GM04504 (cell line): ENCODE measurements at regions not wholly inside any gene's neighbourhood (a gene's known extent, or its start where the extent isn't known, plus 50 kb on each side); places are given as distances from the start of the nearest gene placed in this dataset.
"Not testable (repeated sequence)": the region's sequence is repeated elsewhere in the genome, so short reads cannot be mapped to it uniquely, and the experiment has no call there.

Source experiments
- DNase-seq: peaks from one replicate; pipeline ENCODE4 v3.0.0-alpha.2; 2012; ENCODE audit warnings: low read depth

DNA sequence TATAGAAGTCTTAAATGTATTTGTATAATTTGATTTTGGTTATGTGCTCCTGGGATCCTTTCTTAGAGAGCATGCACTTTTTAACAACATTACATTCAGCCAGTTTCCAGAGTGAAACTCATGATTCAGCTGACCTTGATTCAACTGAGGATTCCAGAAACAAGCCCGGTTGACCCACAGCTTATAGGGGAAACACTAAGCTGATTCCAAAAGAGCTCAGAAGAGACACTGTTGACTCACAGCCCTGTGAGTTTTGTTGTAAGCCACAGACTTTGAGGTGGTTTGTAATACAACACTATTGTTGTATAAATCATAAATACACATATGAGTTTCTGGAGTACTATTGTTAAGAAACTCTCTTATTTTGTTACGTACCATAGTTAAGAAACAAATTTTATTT, 133.8 kb upstream of the MGAT4C start:
- no peak for DNase-seq

DNA sequence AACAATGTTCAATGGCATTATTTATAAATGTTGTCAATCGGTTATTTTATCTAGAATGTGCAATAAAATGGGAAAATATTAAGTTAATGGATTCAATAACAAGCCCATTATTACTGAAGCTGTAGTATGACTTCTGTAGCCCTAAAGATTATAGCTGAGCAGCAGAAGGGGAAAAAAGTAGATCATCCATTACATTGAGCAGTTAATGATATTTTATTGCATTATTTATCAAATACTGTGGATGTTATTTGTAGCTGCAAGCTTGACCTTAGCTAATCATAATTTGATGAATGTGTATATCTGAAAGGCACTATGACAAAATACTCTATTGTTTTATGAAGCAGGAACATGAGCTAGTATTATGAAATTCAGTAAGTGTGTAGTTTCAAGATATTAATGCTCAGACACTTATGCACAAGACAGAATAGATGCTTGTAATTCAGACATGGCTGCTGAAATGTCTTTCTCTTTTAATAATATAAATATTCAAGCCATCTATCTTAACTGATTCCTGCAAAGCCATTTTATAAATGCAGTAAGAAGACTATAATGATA, 131.5 kb upstream of the MGAT4C start:
- no peak for DNase-seq

DNA sequence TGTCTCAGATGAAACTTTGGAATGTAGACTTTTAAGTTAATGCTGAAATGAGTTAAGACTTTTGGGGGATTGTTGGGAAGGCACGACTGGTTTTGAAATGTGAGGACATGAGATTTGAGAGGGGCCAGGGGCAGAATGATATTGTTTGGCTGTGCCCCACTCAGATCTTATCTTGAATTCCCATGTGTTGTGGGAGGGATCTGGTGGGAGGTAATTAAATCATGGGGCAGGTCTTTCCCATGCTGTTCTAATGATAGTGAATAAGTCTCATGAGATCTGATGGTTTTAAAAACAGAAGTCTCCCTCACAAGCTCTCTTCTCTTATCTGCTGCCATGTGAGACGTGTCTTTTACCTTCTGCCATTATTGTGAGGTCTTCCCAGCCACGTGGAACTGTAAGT, 127.6 kb upstream of the MGAT4C start:
- not testable (repeated sequence) for DNase-seq

DNA sequence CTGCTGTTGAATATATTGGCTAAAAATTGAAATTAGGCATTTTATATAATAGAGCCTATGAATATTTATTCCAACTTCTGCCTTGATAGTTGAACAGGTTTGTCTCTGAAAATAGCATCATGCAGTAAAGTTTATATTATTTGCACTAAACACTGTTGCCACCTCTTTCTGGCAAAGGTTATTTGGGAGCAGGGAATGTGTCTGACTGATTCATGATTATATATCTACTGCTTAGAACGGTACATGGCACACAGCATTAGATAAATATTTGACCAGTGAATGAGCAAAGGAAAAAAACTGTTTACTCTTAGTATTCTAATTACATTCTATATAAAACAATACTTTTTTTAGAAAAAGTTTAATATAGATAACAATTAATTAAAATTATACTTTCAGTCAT, 123.1 kb upstream of the MGAT4C start:
- DNase-seq, result no peak

DNA sequence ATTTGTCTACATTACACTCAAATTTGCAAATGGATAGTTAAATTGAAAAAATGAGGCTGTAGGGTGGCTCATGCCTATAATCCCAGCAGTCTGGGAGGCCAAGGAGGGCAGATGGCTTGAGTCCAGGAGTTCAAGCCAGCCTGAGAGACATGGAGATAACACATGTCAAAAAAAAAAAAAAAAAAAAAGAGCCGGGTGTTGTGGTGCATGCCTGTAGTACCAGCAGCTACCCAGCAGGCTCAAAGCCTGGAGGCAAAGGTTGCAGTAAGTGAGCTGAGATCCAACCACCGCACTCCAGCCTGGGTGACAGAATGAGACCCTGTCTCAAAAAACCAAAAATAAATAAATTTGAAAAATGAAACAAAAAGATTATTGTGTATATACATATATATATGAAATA, 119.9 kb upstream of the MGAT4C start:
- DNase-seq, result no peak

DNA sequence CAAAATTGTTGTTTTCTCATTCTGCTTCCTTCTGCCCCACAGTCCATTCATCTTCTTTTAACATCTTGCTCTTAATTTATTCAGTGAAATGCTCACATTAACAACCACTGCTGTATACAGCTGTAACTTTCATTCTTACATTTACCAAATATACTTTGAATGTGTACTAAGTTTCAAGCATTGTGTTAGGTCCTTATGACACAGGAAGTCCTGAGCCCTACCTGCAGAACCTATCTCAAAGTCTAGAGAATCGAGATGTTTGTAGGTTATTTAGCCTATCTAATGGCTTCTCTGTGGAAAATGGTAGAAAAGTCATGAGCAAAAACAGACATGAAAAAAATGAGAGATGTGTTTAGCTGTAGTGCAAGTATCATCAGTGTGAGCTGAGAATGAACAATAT, 117.6 kb upstream of the MGAT4C start:
- no peak for DNase-seq

DNA sequence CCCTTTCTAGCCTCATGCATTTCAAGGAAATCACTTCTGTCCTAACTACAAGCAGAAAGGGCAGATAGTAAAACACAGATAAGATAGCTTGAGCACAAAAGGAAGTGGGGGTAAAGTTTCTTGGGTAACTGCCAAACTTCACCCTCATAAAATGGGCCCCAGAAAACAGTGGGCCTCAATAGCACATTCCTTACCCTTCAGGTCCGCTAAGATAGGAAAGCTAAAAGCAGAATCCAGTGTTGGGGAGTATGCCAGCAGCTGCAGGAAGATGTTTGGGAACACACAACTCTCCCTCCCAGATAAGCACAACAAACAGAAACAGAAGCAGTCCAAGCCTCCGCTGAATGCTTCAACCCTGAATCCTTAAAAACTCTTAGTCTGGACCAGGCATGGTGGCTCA, 110.9 kb upstream of the MGAT4C start:
- no peak for DNase-seq

DNA sequence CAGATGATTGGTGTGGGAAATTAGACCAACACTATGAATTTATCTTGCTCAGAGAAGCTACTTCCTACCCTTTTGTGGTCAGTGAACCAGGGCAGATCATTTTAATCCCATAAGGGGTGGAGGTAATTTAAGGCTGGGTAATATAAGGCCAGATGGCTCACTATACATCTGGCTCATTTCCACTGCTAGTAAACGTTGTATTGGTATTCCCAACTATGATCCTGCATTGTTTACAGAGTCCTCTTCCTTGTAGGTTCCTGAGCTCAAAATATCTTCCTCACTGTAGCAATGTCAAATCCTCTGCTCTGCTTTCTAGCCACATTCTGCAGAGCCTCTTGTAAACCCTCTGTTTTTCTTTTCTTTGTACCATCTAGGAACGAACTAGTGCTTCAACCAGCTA, 93.0 kb upstream of the MGAT4C start:
- DNase-seq, result no peak

DNA sequence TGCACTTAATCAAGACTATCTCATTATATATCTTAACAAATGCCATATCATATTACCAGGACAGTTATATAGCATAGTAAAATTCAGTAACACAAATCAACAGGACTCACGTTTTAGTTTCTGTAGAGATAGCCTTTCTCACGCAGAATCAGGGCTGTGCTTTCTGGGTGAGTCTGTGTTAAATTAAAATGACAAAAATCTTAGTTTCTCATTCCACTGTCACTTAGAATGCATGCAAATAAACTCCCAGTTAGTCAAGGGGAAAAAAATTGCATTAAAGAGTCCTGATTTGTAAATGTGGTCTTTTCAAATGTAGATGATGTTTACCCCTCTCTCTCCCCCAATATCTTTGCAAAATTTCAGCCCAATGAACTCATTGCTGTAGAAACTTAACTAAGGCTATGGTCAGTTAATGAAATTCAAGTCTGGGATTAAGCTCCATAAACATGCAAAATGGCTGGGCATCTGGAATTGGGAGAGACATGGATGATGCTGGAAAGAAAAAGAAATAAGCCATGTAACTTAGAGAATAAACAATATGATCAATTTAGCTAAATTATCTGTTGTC, 77.8 kb upstream of the MGAT4C start:
- DNase-seq, result no peak

DNA sequence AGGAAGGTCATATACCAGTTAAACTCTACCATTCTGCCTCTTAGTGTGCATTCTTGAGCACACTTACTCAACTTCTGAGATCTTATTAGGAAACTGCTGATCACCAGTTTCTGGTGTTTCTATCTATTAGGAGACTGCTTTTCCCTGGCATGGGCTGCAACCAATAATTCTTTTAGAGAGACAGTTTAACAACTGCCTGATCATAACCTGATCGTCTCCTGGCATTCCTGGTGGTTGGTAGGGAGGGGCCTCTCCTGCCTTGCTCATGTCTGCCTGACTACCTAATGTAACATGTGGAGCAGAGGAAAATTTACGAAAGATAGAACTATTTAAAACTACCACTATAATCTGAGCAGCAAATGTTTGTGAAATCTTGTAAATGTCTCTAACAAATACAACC, 75.3 kb upstream of the MGAT4C start:
- DNase-seq, result no peak

DNA sequence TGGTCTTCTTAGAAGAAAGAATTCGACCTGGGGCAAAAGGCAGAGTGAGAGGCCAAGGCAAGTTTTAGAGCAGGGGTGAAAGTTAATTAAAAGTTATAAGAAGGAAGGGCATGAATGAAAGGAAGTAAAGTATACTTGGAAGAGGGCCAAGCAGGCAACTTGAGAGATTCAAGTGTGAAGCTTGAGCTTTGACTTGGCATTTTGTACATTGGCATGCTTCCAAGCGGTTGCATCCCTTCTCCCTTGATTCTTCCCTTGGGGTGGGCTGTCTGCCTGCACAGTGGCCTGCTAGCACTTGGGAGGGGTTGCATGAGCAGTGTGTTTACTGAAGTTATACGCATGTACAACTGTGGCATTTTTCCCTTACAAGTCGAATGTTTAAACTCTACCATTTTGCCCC, 74.8 kb upstream of the MGAT4C start:
- no peak for DNase-seq

DNA sequence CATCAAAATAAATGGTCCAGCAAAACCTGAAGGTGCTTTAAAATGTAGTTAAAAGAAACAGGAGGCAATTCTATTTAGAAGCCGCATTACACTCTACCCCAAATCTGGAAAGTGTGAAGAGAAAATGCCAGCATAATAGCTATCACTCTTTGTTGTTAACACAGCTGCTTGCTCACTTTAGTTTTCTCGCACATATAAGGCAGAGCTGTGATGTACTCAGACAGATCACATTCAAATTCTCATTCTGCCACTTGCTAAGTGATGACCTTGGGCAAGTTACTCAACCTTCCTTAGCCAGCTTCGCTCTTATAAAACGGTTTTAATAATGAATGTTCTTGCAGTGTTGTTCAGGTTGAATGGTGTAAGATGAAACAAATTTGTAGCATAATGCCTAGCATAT, 56.0 kb upstream of the MGAT4C start:
- no peak for DNase-seq
